ENCODE measurements at regions not wholly inside any gene's neighbourhood (a gene's known extent, or its start where the extent isn't known, plus 50 kb on each side); places are given as distances from the start of the nearest gene placed in this dataset.

DNA sequence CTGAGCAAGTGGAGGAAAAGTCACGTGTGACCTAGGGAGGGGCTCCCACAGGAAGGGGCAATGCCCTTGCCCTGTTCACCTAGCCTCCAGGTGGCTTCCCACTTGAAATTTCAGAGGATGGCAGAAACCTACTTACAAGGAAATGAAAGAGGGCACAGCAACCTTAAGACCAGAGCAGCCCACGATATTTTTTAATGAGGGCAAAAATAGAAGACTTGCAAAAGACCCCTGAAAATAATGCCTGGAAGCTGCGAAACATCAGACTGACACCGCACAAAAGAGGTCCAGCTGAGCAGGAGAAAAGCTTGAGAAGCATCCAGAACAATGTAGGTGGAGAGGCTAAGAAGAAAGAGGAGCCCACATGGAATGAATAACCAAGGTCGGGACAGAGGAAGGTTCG, 66.1 kb downstream of the KLF15 start:
- Histone ChIP-seq H3K9ac (ENCODE audit: low read depth in 1 of 2, low read length in 2 of 2) (no peak overlapping the region), H3K4me3 (ENCODE audit: low read depth in 1 of 3, low read length in 3 of 3) (no peak overlapping the region)
- 93% methylated on average over 6 of the region's 6 CpGs for WGBS

DNA sequence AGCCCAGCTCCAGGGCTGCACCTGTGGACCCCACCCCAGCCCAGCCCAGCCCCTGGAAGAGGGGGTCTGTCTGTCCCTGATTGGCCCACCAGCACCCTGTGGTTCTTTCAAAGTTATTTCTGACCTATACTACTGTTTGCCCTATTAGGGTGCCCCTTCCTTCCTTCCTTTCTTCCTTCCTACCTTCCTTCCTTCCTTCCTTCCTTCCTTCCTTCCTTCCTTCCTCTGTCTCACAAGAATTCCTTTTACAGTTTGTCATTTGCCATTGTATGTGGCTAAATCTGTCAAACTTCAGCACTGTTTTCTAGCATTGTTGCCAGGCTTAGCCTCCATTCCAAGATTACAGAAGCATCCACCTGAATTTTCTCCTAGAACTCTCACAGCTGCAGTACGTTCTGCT, 66.9 kb downstream of the KLF15 start:
- no peak for DNase-seq (ENCODE audit: low spot score)
- Histone ChIP-seq H3K27me3 (ENCODE audit: control insufficient read depth in 4 of 4, insufficient read depth in 4 of 4, low read length in 3 of 4) (no peaks in the 10 kb centered on the region), H3K27ac (ENCODE audit: low read depth in 1 of 2, low read length in 2 of 2) (no peak overlapping the region)

More for the DNA sequence above, 66.1 kb downstream of the KLF15 start:
- no peak for DNase-seq (ENCODE audit: low spot score)
- no peak overlapping the region for H3K27ac ChIP-seq (ENCODE audit: low read depth in 1 of 2, low read length in 2 of 2)
- no peaks in the 10 kb centered on the region for H3K36me3 ChIP-seq (ENCODE audit: control insufficient read depth in 4 of 4, insufficient read depth in 3 of 4, low read depth in 1 of 4, low read length in 3 of 4)
- TF ChIP-seq SP1 (IDR thresholded peaks at IDR 0.05) (no peak), RAD21 (IDR thresholded peaks at IDR 0.05) (no peak), TAF1 (conservative IDR thresholded peaks at IDR 0.05) (no peak), RXRA (IDR thresholded peaks at IDR 0.05) (no peak), GABPA (IDR thresholded peaks at IDR 0.05 in 1 of 2, conservative IDR thresholded peaks at IDR 0.05 in 1 of 2) (no peak), FOXA1 (IDR thresholded peaks at IDR 0.05) (no peak), NR2F2 (IDR thresholded peaks at IDR 0.05) (no peak), HNF4A (conservative IDR thresholded peaks at IDR 0.05) (no peak), FOXA2 (IDR thresholded peaks at IDR 0.05) (no peak), YY1 (IDR thresholded peaks at IDR 0.05) (no peak), EGR1 (IDR thresholded peaks at IDR 0.05; ENCODE audit: low read depth in 2 of 2) (no peak), JUND (IDR thresholded peaks at IDR 0.05) (no peak)
- TF ChIP-seq, protein P1, sequence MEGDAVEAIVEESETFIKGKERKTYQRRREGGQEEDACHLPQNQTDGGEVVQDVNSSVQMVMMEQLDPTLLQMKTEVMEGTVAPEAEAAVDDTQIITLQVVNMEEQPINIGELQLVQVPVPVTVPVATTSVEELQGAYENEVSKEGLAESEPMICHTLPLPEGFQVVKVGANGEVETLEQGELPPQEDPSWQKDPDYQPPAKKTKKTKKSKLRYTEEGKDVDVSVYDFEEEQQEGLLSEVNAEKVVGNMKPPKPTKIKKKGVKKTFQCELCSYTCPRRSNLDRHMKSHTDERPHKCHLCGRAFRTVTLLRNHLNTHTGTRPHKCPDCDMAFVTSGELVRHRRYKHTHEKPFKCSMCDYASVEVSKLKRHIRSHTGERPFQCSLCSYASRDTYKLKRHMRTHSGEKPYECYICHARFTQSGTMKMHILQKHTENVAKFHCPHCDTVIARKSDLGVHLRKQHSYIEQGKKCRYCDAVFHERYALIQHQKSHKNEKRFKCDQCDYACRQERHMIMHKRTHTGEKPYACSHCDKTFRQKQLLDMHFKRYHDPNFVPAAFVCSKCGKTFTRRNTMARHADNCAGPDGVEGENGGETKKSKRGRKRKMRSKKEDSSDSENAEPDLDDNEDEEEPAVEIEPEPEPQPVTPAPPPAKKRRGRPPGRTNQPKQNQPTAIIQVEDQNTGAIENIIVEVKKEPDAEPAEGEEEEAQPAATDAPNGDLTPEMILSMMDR (IDR thresholded peaks at IDR 0.05; ENCODE audit: low read depth, low read length, missing input control), result no peak
- TF ChIP-seq, protein P2, sequence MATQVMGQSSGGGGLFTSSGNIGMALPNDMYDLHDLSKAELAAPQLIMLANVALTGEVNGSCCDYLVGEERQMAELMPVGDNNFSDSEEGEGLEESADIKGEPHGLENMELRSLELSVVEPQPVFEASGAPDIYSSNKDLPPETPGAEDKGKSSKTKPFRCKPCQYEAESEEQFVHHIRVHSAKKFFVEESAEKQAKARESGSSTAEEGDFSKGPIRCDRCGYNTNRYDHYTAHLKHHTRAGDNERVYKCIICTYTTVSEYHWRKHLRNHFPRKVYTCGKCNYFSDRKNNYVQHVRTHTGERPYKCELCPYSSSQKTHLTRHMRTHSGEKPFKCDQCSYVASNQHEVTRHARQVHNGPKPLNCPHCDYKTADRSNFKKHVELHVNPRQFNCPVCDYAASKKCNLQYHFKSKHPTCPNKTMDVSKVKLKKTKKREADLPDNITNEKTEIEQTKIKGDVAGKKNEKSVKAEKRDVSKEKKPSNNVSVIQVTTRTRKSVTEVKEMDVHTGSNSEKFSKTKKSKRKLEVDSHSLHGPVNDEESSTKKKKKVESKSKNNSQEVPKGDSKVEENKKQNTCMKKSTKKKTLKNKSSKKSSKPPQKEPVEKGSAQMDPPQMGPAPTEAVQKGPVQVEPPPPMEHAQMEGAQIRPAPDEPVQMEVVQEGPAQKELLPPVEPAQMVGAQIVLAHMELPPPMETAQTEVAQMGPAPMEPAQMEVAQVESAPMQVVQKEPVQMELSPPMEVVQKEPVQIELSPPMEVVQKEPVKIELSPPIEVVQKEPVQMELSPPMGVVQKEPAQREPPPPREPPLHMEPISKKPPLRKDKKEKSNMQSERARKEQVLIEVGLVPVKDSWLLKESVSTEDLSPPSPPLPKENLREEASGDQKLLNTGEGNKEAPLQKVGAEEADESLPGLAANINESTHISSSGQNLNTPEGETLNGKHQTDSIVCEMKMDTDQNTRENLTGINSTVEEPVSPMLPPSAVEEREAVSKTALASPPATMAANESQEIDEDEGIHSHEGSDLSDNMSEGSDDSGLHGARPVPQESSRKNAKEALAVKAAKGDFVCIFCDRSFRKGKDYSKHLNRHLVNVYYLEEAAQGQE (IDR thresholded peaks at IDR 0.05), result no peak
- TF ChIP-seq, protein P3, sequence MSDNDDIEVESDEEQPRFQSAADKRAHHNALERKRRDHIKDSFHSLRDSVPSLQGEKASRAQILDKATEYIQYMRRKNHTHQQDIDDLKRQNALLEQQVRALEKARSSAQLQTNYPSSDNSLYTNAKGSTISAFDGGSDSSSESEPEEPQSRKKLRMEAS (IDR thresholded peaks at IDR 0.05), result no peak
- TF ChIP-seq, protein P4, sequence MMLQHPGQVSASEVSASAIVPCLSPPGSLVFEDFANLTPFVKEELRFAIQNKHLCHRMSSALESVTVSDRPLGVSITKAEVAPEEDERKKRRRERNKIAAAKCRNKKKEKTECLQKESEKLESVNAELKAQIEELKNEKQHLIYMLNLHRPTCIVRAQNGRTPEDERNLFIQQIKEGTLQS (IDR thresholded peaks at IDR 0.05), result no peak
- TF ChIP-seq, protein P5, sequence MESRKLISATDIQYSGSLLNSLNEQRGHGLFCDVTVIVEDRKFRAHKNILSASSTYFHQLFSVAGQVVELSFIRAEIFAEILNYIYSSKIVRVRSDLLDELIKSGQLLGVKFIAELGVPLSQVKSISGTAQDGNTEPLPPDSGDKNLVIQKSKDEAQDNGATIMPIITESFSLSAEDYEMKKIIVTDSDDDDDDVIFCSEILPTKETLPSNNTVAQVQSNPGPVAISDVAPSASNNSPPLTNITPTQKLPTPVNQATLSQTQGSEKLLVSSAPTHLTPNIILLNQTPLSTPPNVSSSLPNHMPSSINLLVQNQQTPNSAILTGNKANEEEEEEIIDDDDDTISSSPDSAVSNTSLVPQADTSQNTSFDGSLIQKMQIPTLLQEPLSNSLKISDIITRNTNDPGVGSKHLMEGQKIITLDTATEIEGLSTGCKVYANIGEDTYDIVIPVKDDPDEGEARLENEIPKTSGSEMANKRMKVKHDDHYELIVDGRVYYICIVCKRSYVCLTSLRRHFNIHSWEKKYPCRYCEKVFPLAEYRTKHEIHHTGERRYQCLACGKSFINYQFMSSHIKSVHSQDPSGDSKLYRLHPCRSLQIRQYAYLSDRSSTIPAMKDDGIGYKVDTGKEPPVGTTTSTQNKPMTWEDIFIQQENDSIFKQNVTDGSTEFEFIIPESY (IDR thresholded peaks at IDR 0.05), result no peak
- no peaks in the 10 kb centered on the region for H3K9me3 ChIP-seq (ENCODE audit: control insufficient read depth in 4 of 4, low read length in 3 of 4)
- peaks cover 8 to 36% (median 33%) of the 10 kb centered on the region in 4 donors for H3K4me1 ChIP-seq (ENCODE audit: control insufficient read depth in 4 of 4, insufficient read depth in 4 of 4, low read length in 3 of 4)
- no peaks in the 10 kb centered on the region for H3K27me3 ChIP-seq (ENCODE audit: control insufficient read depth in 4 of 4, insufficient read depth in 4 of 4, low read length in 3 of 4)

More for the DNA sequence above, 66.9 kb downstream of the KLF15 start:
- no peaks in the 10 kb centered on the region for H3K36me3 ChIP-seq (ENCODE audit: control insufficient read depth in 4 of 4, insufficient read depth in 3 of 4, low read depth in 1 of 4, low read length in 3 of 4)
- TF ChIP-seq HNF4A (conservative IDR thresholded peaks at IDR 0.05) (no peak), RXRA (IDR thresholded peaks at IDR 0.05) (no peak), EGR1 (IDR thresholded peaks at IDR 0.05; ENCODE audit: low read depth in 2 of 2) (no peak), FOXA2 (IDR thresholded peaks at IDR 0.05) (no peak), GABPA (IDR thresholded peaks at IDR 0.05 in 1 of 2, conservative IDR thresholded peaks at IDR 0.05 in 1 of 2) (no peak)
- TF ChIP-seq, protein P3 (IDR thresholded peaks at IDR 0.05), result no peak
- TF ChIP-seq, protein P4 (IDR thresholded peaks at IDR 0.05), result no peak
- WGBS, result 78% methylated on average over 1 of the region's 1 CpG
- no peak overlapping the region for H3K4me3 ChIP-seq (ENCODE audit: low read depth in 1 of 3, low read length in 3 of 3)
- no peaks in the 10 kb centered on the region for H3K9me3 ChIP-seq (ENCODE audit: control insufficient read depth in 4 of 4, low read length in 3 of 4)
- H3K4me1 ChIP-seq (ENCODE audit: control insufficient read depth in 4 of 4, insufficient read depth in 4 of 4, low read length in 3 of 4), result peaks cover 8 to 30% (median 27%) of the 10 kb centered on the region in 4 donors
- H3K9ac ChIP-seq (ENCODE audit: low read depth in 1 of 2, low read length in 2 of 2), result no peak overlapping the region
